ENCODE measurements at regions not wholly inside any gene's neighbourhood (a gene's known extent, or its start where the extent isn't known, plus 50 kb on each side); places are given as distances from the start of the nearest gene placed in this dataset.

- H3K36me3 ChIP-seq: no peaks in the 10 kb centered on the region
- no peak for TF ChIP-seq CTCF (IDR thresholded peaks at IDR 0.05)
- H3K27me3 ChIP-seq (ENCODE audit: low read depth): no peaks in the 10 kb centered on the region
- no peak overlapping the region for H3K4me3 ChIP-seq
- ATAC-seq (no peak), DNase-seq (no peak)
- H3K4me1 ChIP-seq: no peaks in the 10 kb centered on the region
- no peak overlapping the region for H3K27ac ChIP-seq
- intact Hi-C loops (cut with DNase I): no loop called here
- no peaks in the 10 kb centered on the region for H3K9me3 ChIP-seq
Measured at GRCh38 chr13:106911627-106912026, 343.7 kb upstream of the ARGLU1 start.

- intact Hi-C loops (cut with DNase I): no loop called here
- Histone ChIP-seq H3K36me3 (no peaks in the 10 kb centered on the region), H3K4me1 (no peaks in the 10 kb centered on the region), H3K4me3 (no peak overlapping the region), H3K27me3 (ENCODE audit: low read depth) (no peaks in the 10 kb centered on the region), H3K9me3 (no peaks in the 10 kb centered on the region), H3K27ac (no peak overlapping the region)
- DNase-seq (no peak), ATAC-seq (no peak)
- TF ChIP-seq CTCF (IDR thresholded peaks at IDR 0.05): no peak
Measured at GRCh38 chr13:106911020-106911419, 343.1 kb upstream of the ARGLU1 start.

- Histone ChIP-seq H3K27me3 (ENCODE audit: low read depth) (no peaks in the 10 kb centered on the region), H3K4me3 (no peak overlapping the region), H3K4me1 (no peaks in the 10 kb centered on the region), H3K27ac (no peak overlapping the region), H3K36me3 (no peaks in the 10 kb centered on the region), H3K9me3 (no peaks in the 10 kb centered on the region)
- ATAC-seq (no peak), DNase-seq (no peak)
- no peak for TF ChIP-seq CTCF (IDR thresholded peaks at IDR 0.05)
- intact Hi-C loops (cut with DNase I): no loop called here
Measured at GRCh38 chr13:106906426-106906996, 338.6 kb upstream of the ARGLU1 start.

GRCh38 chr13:106905380-106906162 lies 337.6 kb upstream of the ARGLU1 start:
- no peaks in the 10 kb centered on the region for H3K27me3 ChIP-seq (ENCODE audit: low read depth)
- no peak for DNase-seq
- intact Hi-C loops (cut with DNase I): no loop called here
- no peaks in the 10 kb centered on the region for H3K36me3 ChIP-seq
- peak in 1 of 2 donors; percentile 53 for ATAC-seq
- H3K9me3 ChIP-seq: no peaks in the 10 kb centered on the region
- H3K4me3 ChIP-seq: no peak overlapping the region
- no peak for TF ChIP-seq CTCF (IDR thresholded peaks at IDR 0.05)
- H3K27ac ChIP-seq: no peak overlapping the region
- no peaks in the 10 kb centered on the region for H3K4me1 ChIP-seq

GRCh38 chr13:106899442-106899841 lies 331.5 kb upstream of the ARGLU1 start:
- Histone ChIP-seq H3K4me1 (no peaks in the 10 kb centered on the region), H3K36me3 (no peaks in the 10 kb centered on the region), H3K4me3 (no peak overlapping the region), H3K27me3 (ENCODE audit: low read depth) (no peaks in the 10 kb centered on the region), H3K27ac (no peak overlapping the region), H3K9me3 (no peaks in the 10 kb centered on the region)
- ATAC-seq (peak in 1 of 2 donors; percentile 46), DNase-seq (no peak)
- no peak for TF ChIP-seq CTCF (IDR thresholded peaks at IDR 0.05)
- intact Hi-C loops (cut with DNase I): no loop called here

All from lower lobe of right lung (tissue), 2 donors.